SK-N-SH (cell line): ENCODE measurements at regions not wholly inside any gene's neighbourhood (a gene's known extent, or its start where the extent isn't known, plus 50 kb on each side); places are given as distances from the start of the nearest gene placed in this dataset.

ENCODE experiments used
- CTCF ChIA-PET: fragments of 300-600, 350-600 bp; formaldehyde crosslinking; extraction: SDS; loops from one replicate; lab custom pipeline; 2021; lab: Yijun Ruan, JAX
- POLR2A ChIA-PET: fragments of 350-600 bp; sonication (Branson Sonifier 250); formaldehyde crosslinking; extraction: SDS; loops from one replicate; lab custom pipeline; 2020; ENCODE audit warnings: antibody characterized with exemption, inconsistent platforms; lab: Yijun Ruan, JAX
- DNase-seq: peaks from one replicate; pipeline ENCODE4 v3.0.0; 2012
- H2AFZ ChIP-seq: fragments of 200-600 bp; sonication (generic); 2 replicates; pipeline ENCODE4 v1.8.1; 2016; ENCODE audit warnings: antibody characterized with exemption, mild to moderate bottlenecking, low read depth
- H3F3A ChIP-seq: fragments of 200-600 bp; sonication (generic); replicated peaks from 2 replicates; pipeline ENCODE3; 2016; ENCODE audit warnings: antibody characterized with exemption, mild to moderate bottlenecking; ENCODE audit not compliant: insufficient read depth
- H3K27ac ChIP-seq, 2 experiments: fragments of 200-500 bp in 1 of 2; fragments of 200-600 bp in 1 of 2; sonication (Bioruptor generic) in 1 of 2; sonication (generic), shearing (Covaris generic) in 1 of 2; 2 replicates each; pipeline versions ENCODE4 v1.5.1 to v1.6.1; 2014 to 2016; ENCODE audit warnings: low read depth in 2 of 2, inconsistent platforms in 1 of 2, low read length in 1 of 2, mild to moderate bottlenecking in 1 of 2, mixed read lengths in 1 of 2
- H3K27me3 ChIP-seq: fragments of 200-600 bp; sonication (generic), shearing (Covaris generic); 2 replicates; pipeline ENCODE4 v1.6.1; 2016; ENCODE audit warnings: mixed run types; ENCODE audit not compliant: insufficient read depth
- H3K36me3 ChIP-seq, 2 experiments: fragments of 200-500 bp in 1 of 2; fragments of 200-600 bp in 1 of 2; sonication (Bioruptor generic) in 1 of 2; sonication (generic) in 1 of 2; replicated peaks in 1 of 2; 2 replicates each; pipeline versions ENCODE3 to v1.5.1; 2014 to 2016; ENCODE audit warnings: low read length in 1 of 2, mild to moderate bottlenecking in 1 of 2; ENCODE audit not compliant: insufficient read depth in 2 of 2, control insufficient read depth in 1 of 2
- H3K4me1 ChIP-seq, 2 experiments: fragments of 200-500 bp in 1 of 2; fragments of 200-600 bp in 1 of 2; sonication (Bioruptor generic) in 1 of 2; sonication (generic), shearing (Covaris generic) in 1 of 2; 2 replicates each; pipeline versions ENCODE4 v1.5.1 to v1.6.1; 2014 to 2016; ENCODE audit warnings: low read depth in 1 of 2, low read length in 1 of 2, mixed run types in 1 of 2; ENCODE audit not compliant: insufficient read depth in 2 of 2, control insufficient read depth in 1 of 2
- H3K4me2 ChIP-seq: fragments of 200-600 bp; sonication (generic), shearing (Covaris generic); 2 replicates; pipeline ENCODE4 v1.6.1; 2017; ENCODE audit warnings: mixed run types
- H3K4me3 ChIP-seq, 2 experiments: fragments of 200-500 bp in 1 of 2; fragments of 200-600 bp in 1 of 2; sonication (Bioruptor generic) in 1 of 2; sonication (generic), shearing (Covaris generic) in 1 of 2; 2 replicates each; pipeline versions ENCODE4 v1.5.1 to v1.8.1; 2014 to 2016; ENCODE audit warnings: low read depth in 2 of 2, inconsistent platforms in 1 of 2, low read length in 1 of 2, mild to moderate bottlenecking in 1 of 2, mixed read lengths in 1 of 2, moderate library complexity in 1 of 2
- H3K79me2 ChIP-seq: fragments of 200-600 bp; sonication (generic); 2 replicates; pipeline ENCODE4 v1.8.1; 2017; ENCODE audit warnings: mild to moderate bottlenecking; ENCODE audit not compliant: insufficient read depth
- H3K9ac ChIP-seq: fragments of 200-600 bp; sonication (generic); 2 replicates; pipeline ENCODE4 v1.6.1; 2017; ENCODE audit warnings: mixed run types
- H3K9me2 ChIP-seq: fragments of 200-600 bp; sonication (generic); 2 replicates; pipeline ENCODE4 v1.6.1; 2017; ENCODE audit warnings: mixed run types
- H3K9me3 ChIP-seq: fragments of 200-600 bp; sonication (generic); 2 replicates; pipeline ENCODE4 v1.6.1; 2017; ENCODE audit warnings: mixed run types, mild to moderate bottlenecking, moderate library complexity
- H4K20me1 ChIP-seq: fragments of 200-600 bp; sonication (generic); 2 replicates; pipeline ENCODE4 v1.6.1; 2017; ENCODE audit warnings: mild to moderate bottlenecking, mixed run types; ENCODE audit not compliant: insufficient read depth
- ELF1 ChIP-seq: IDR thresholded peaks from 2 replicates; pipeline ENCODE4 v1.4.0; 2012
- EP300 ChIP-seq, 2 experiments: IDR thresholded peaks; 2 replicates each; pipeline versions ENCODE4 v1.4.0 to v1.6.1; 2012; ENCODE audit warnings: borderline replicate concordance in 1 of 2, low read depth in 1 of 2, low read length in 1 of 2
- FOSL2 ChIP-seq: IDR thresholded peaks from 2 replicates; pipeline ENCODE4 v1.4.0; 2012; ENCODE audit warnings: low read depth, mild to moderate bottlenecking, moderate library complexity, borderline replicate concordance
- FOXJ3 ChIP-seq: sonication (generic); formaldehyde crosslinking; IDR thresholded peaks from 2 replicates; pipeline ENCODE4 v1.5.1; 2020; ENCODE audit warnings: mild to moderate bottlenecking, missing genetic modification reagents
- FOXM1 ChIP-seq: IDR thresholded peaks from 2 replicates; pipeline ENCODE4 v1.4.0; 2012; ENCODE audit warnings: low read depth, mild to moderate bottlenecking
- GABPA ChIP-seq: IDR thresholded peaks from 2 replicates; pipeline ENCODE4 v1.4.0; 2012; ENCODE audit warnings: low read depth, mild to moderate bottlenecking
- GATA2 ChIP-seq: sonication (generic); formaldehyde crosslinking; IDR thresholded peaks from 2 replicates; pipeline ENCODE4 v1.5.0; 2020; ENCODE audit warnings: mild to moderate bottlenecking, missing genetic modification reagents
- MEF2A ChIP-seq: IDR thresholded peaks from 2 replicates; pipeline ENCODE4 v1.4.0; 2012; ENCODE audit warnings: low read depth, borderline replicate concordance
- MXI1 ChIP-seq: IDR thresholded peaks from 2 replicates; pipeline ENCODE4 v1.6.1; 2012; ENCODE audit warnings: mild to moderate bottlenecking, low read depth, low read length, improper control_type of control experiment
- NRF1 ChIP-seq: IDR thresholded peaks from 2 replicates; pipeline ENCODE4 v1.6.1; 2012; ENCODE audit warnings: low read depth, mild to moderate bottlenecking, low read length
- RFX5 ChIP-seq: IDR thresholded peaks from 2 replicates; pipeline ENCODE4 v1.6.1; 2012; ENCODE audit warnings: mild to moderate bottlenecking, improper control_type of control experiment, low read length
- RXRA ChIP-seq: IDR thresholded peaks from 2 replicates; pipeline ENCODE4 v1.4.0; 2012; ENCODE audit warnings: low read depth, mild to moderate bottlenecking, borderline replicate concordance
- SIN3A ChIP-seq: IDR thresholded peaks from 2 replicates; pipeline ENCODE4 v1.6.1; 2012; ENCODE audit warnings: low read depth, mild to moderate bottlenecking, low read length, moderate library complexity, borderline replicate concordance
- SMC3 ChIP-seq: IDR thresholded peaks from 2 replicates; pipeline ENCODE4 v1.6.1; 2012; ENCODE audit warnings: low read depth, low read length, improper control_type of control experiment
- TAF1 ChIP-seq: IDR thresholded peaks from 2 replicates; pipeline ENCODE4 v1.6.1; 2012; ENCODE audit warnings: low read depth, mild to moderate bottlenecking, low read length, moderate library complexity, borderline replicate concordance
- TCF12 ChIP-seq: IDR thresholded peaks from 2 replicates; pipeline ENCODE4 v1.4.0; 2012
- TEAD4 ChIP-seq: IDR thresholded peaks from 2 replicates; pipeline ENCODE4 v1.4.0; 2012; ENCODE audit warnings: mild to moderate bottlenecking, borderline replicate concordance; ENCODE audit not compliant: insufficient read depth
- USF1 ChIP-seq: IDR thresholded peaks from 2 replicates; pipeline ENCODE4 v1.4.0; 2012; ENCODE audit warnings: low read depth, borderline replicate concordance
- USF2 ChIP-seq: fragments of 150-350 bp; IDR thresholded peaks from 2 replicates; pipeline ENCODE4 v1.6.1; 2017; ENCODE audit warnings: antibody characterized with exemption, low read length, low read depth, borderline replicate concordance
- ZBTB33 ChIP-seq: IDR thresholded peaks from 2 replicates; pipeline ENCODE4 v1.4.0; 2012; ENCODE audit warnings: low read depth, borderline replicate concordance
- WGBS: methylation state at CpG from one replicate; pipeline ENCODE4 v1.1.6; 2017; ENCODE audit warnings: low lambda C conversion rate; 5-methylcytosine and 5-hydroxymethylcytosine counted together
- TF ChIP-seq, protein P1 (sequence below): IDR thresholded peaks from 2 replicates; pipeline ENCODE4; 2012
- TF ChIP-seq, protein P2 (sequence below): fragments of 200-600 bp; sonication (generic); IDR thresholded peaks from 2 replicates; pipeline ENCODE4 v1.6.1; 2017; ENCODE audit warnings: antibody characterized with exemption, mild to moderate bottlenecking, moderate library complexity
- TF ChIP-seq, protein P3 (sequence below): IDR thresholded peaks from 2 replicates; pipeline ENCODE4 v1.6.1; 2012; ENCODE audit warnings: mild to moderate bottlenecking, low read depth, low read length, moderate library complexity
- TF ChIP-seq, protein P4 (sequence below): IDR thresholded peaks from 2 replicates; pipeline ENCODE4 v1.4.0; 2012; ENCODE audit warnings: low read depth

GRCh38 chr12:92059960-92060359 is 85.7 kb downstream of the BTG1 start:
- Histone ChIP-seq H3K36me3 (no peaks in the 10 kb centered on the region), H3K9me3 (no peaks in the 10 kb centered on the region), H3K4me2 (peak overlapping the region; percentile 61; the same call in 1 of the 2 replicates), H3K27me3 (no peaks in the 10 kb centered on the region), H2AFZ (peak overlapping the region; percentile 93), H3K4me3 (no peak overlapping the region), H3K79me2 (no peaks in the 10 kb centered on the region), H3F3A (peaks cover 5% of the 10 kb centered on the region), H4K20me1 (no peaks in the 10 kb centered on the region), H3K27ac (peak overlapping the region in 1 of 2 experiments; percentile 80; a peak in 3 of 4 replicates), H3K9me2 (no peaks in the 10 kb centered on the region), H3K4me1 (peaks cover 4 to 18% of the 10 kb centered on the region in 2 experiments; a peak in 2 of 4 replicates), H3K9ac (peak overlapping the region; percentile 22; the same call in 1 of the 2 replicates)
- CTCF ChIA-PET = no interaction called here
- 35% methylated on average over 2 of the region's 2 CpGs for WGBS
- POLR2A ChIA-PET = no interaction called here
- DNase-seq = no peak
- no peak for TF ChIP-seq TAF1
- TF ChIP-seq MXI1 = no peak
- TF ChIP-seq FOXM1 = no peak
- TF ChIP-seq SMC3 = no peak
- no peak for TF ChIP-seq USF1
- peak; percentile 27; the same call in 1 of the 2 replicates for TF ChIP-seq TCF12
- TF ChIP-seq, protein P1, sequence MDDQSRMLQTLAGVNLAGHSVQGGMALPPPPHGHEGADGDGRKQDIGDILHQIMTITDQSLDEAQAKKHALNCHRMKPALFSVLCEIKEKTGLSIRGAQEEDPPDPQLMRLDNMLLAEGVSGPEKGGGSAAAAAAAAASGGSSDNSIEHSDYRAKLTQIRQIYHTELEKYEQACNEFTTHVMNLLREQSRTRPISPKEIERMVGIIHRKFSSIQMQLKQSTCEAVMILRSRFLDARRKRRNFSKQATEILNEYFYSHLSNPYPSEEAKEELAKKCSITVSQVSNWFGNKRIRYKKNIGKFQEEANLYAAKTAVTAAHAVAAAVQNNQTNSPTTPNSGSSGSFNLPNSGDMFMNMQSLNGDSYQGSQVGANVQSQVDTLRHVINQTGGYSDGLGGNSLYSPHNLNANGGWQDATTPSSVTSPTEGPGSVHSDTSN = 0 out of 2 replicates have a peak, but pooled peaks have one; percentile 25
- TF ChIP-seq FOXJ3 (CRISPR knock-in tag) = no peak
- TF ChIP-seq MEF2A = peak; percentile 90; the same call in 1 of the 2 replicates
- TF ChIP-seq, protein P2, sequence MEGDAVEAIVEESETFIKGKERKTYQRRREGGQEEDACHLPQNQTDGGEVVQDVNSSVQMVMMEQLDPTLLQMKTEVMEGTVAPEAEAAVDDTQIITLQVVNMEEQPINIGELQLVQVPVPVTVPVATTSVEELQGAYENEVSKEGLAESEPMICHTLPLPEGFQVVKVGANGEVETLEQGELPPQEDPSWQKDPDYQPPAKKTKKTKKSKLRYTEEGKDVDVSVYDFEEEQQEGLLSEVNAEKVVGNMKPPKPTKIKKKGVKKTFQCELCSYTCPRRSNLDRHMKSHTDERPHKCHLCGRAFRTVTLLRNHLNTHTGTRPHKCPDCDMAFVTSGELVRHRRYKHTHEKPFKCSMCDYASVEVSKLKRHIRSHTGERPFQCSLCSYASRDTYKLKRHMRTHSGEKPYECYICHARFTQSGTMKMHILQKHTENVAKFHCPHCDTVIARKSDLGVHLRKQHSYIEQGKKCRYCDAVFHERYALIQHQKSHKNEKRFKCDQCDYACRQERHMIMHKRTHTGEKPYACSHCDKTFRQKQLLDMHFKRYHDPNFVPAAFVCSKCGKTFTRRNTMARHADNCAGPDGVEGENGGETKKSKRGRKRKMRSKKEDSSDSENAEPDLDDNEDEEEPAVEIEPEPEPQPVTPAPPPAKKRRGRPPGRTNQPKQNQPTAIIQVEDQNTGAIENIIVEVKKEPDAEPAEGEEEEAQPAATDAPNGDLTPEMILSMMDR = no peak
- no peak for TF ChIP-seq NRF1
- TF ChIP-seq, protein P3, sequence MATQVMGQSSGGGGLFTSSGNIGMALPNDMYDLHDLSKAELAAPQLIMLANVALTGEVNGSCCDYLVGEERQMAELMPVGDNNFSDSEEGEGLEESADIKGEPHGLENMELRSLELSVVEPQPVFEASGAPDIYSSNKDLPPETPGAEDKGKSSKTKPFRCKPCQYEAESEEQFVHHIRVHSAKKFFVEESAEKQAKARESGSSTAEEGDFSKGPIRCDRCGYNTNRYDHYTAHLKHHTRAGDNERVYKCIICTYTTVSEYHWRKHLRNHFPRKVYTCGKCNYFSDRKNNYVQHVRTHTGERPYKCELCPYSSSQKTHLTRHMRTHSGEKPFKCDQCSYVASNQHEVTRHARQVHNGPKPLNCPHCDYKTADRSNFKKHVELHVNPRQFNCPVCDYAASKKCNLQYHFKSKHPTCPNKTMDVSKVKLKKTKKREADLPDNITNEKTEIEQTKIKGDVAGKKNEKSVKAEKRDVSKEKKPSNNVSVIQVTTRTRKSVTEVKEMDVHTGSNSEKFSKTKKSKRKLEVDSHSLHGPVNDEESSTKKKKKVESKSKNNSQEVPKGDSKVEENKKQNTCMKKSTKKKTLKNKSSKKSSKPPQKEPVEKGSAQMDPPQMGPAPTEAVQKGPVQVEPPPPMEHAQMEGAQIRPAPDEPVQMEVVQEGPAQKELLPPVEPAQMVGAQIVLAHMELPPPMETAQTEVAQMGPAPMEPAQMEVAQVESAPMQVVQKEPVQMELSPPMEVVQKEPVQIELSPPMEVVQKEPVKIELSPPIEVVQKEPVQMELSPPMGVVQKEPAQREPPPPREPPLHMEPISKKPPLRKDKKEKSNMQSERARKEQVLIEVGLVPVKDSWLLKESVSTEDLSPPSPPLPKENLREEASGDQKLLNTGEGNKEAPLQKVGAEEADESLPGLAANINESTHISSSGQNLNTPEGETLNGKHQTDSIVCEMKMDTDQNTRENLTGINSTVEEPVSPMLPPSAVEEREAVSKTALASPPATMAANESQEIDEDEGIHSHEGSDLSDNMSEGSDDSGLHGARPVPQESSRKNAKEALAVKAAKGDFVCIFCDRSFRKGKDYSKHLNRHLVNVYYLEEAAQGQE = no peak
- TF ChIP-seq RXRA = no peak
- peak; percentile 87 for TF ChIP-seq ELF1
- TF ChIP-seq RFX5 = no peak
- no peak for TF ChIP-seq TEAD4
- TF ChIP-seq, protein P4, sequence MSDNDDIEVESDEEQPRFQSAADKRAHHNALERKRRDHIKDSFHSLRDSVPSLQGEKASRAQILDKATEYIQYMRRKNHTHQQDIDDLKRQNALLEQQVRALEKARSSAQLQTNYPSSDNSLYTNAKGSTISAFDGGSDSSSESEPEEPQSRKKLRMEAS = no peak
- peak; percentile 48 for TF ChIP-seq FOSL2
- TF ChIP-seq GATA2 (CRISPR knock-in tag) = no peak
- no peak for TF ChIP-seq SIN3A
- TF ChIP-seq EP300 (IDR thresholded peaks at IDR 0.05; ENCODE audit: borderline replicate concordance in 1 of 2, low read depth in 1 of 2, low read length in 1 of 2) = peak in 1 of 2 experiments; percentile 36; a peak in 1 of 4 replicates
- TF ChIP-seq USF2 = no peak
- TF ChIP-seq GABPA = no peak
- no peak for TF ChIP-seq ZBTB33
